HFFc6 (cell line): ENCODE measurements at regions not wholly inside any gene's neighbourhood (a gene's known extent, or its start where the extent isn't known, plus 50 kb on each side); places are given as distances from the start of the nearest gene placed in this dataset.

Experiments
- DNase-seq: peaks from one replicate; pipeline ENCODE4 v3.0.0-alpha.2; 2018
- H3K27ac Mint-ChIP-seq: 2 replicates; pipeline ENCODE4 v1.8.0; 2020; ENCODE audit warnings: mild to moderate bottlenecking, mixed read lengths
- H3K27me3 Mint-ChIP-seq: 2 replicates; pipeline ENCODE4 v1.8.0; 2021; ENCODE audit warnings: mild to moderate bottlenecking, moderate library complexity, mixed read lengths; ENCODE audit not compliant: insufficient read depth
- H3K36me3 Mint-ChIP-seq: 2 replicates; pipeline ENCODE4 v1.8.0; 2021; ENCODE audit warnings: low read depth, mixed read lengths
- H3K4me1 Mint-ChIP-seq: 2 replicates; pipeline ENCODE4 v1.8.0; 2020; ENCODE audit warnings: low read depth, mixed read lengths
- H3K4me3 Mint-ChIP-seq: 2 replicates; pipeline ENCODE4 v1.8.0; 2020; ENCODE audit warnings: mild to moderate bottlenecking, moderate library complexity, mixed read lengths
- H3K9me3 Mint-ChIP-seq: 2 replicates; pipeline ENCODE4 v1.8.0; 2020; ENCODE audit warnings: mild to moderate bottlenecking, mixed read lengths
- TF ChIP-seq, protein P1 (sequence below): fragments of 200-600 bp; sonication (generic); IDR thresholded peaks from 2 replicates; pipeline ENCODE4 v1.5.0; 2021; ENCODE audit warnings: antibody characterized with exemption, mild to moderate bottlenecking

DNA sequence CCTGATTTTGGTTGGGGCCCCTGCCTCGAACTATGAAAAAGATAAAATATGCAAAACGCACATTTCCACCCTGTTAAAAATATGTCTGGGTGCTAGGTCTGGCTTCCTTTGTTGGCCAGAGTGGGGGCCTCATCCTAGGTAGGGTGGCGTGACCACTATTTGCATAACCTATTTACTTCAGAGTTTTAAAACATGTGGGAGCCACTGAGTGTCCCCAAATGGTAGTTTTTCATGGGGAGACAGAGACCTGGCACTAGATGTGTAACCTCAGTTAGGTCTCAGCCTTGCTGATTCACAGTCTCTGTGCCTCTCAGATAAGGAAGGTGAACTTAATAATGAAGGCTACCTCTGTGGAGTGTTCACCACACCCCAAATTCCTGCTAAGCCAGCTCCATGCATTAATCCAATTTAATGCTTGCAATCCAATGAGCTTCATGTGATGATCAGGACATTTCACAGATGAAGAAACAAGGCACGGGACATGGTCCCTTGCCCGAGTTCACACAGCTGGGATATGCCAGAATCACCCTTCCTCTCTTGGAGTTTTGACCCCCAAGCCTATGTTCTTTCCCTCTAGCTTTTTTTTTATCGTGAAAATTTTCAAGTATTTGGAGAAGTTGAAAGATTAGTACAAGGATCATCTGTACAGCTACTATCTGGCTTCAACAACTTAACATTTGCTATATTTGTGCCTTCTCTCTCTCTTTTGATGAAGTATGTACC, 103.4 kb downstream of the IRF8 start:
- no peaks in the 10 kb centered on the region for H3K4me1 Mint-ChIP-seq
- H3K27ac Mint-ChIP-seq, result no peak overlapping the region
- no peak overlapping the region for H3K4me3 Mint-ChIP-seq
- TF ChIP-seq, protein P1, sequence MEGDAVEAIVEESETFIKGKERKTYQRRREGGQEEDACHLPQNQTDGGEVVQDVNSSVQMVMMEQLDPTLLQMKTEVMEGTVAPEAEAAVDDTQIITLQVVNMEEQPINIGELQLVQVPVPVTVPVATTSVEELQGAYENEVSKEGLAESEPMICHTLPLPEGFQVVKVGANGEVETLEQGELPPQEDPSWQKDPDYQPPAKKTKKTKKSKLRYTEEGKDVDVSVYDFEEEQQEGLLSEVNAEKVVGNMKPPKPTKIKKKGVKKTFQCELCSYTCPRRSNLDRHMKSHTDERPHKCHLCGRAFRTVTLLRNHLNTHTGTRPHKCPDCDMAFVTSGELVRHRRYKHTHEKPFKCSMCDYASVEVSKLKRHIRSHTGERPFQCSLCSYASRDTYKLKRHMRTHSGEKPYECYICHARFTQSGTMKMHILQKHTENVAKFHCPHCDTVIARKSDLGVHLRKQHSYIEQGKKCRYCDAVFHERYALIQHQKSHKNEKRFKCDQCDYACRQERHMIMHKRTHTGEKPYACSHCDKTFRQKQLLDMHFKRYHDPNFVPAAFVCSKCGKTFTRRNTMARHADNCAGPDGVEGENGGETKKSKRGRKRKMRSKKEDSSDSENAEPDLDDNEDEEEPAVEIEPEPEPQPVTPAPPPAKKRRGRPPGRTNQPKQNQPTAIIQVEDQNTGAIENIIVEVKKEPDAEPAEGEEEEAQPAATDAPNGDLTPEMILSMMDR, result no peak
- H3K9me3 Mint-ChIP-seq, result no peaks in the 10 kb centered on the region
- H3K27me3 Mint-ChIP-seq, result peaks cover 35% of the 10 kb centered on the region
- DNase-seq, result no peak
- no peaks in the 10 kb centered on the region for H3K36me3 Mint-ChIP-seq

DNA sequence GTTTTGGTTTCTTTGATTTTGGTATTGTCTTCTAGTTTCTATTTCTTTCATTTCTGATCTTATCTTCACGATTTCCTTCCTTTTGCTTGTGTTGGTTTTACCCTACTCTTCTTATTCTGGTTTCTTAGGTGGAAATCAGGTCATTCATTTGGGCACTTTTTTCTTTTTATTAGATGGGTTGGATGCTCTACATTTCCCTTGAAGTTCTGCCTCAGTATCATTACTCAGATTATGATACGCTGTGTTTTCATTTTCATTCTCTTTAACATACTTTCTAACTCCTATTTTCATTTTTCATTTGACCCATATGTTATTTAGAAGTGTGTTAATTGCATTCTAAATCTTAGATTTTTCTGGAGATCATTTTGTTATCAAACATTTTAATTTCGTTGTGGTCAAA, 108.6 kb downstream of the IRF8 start:
- Mint-ChIP-seq H3K36me3 (no peaks in the 10 kb centered on the region), H3K9me3 (no peaks in the 10 kb centered on the region), H3K27ac (no peak overlapping the region), H3K4me1 (no peaks in the 10 kb centered on the region), H3K4me3 (no peak overlapping the region), H3K27me3 (peaks cover 49% of the 10 kb centered on the region)
- TF ChIP-seq, protein P1, result no peak
- DNase-seq, result no peak

DNA sequence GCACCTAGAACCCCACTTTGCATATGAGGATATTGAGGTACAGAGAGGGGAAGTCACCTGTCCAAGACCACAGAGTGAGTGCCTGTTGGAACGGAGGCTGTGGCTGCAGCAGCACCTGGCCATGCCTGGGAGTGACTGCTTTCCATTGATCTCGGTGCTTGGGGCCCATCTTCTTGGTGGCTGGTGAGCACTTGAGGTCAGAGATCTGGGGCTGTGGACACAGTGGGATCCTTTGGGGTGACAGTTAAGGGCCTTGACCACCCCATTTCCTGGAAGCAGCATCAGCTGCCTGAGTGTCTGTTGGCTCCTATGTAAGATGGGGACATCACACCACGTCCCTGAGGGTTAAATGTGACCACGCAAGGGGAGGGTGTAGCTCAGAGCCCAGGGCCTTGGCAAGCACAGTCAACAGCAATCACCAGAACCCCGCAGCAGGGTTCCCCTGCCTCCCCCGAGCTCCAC, 111.7 kb downstream of the IRF8 start:
- no peaks in the 10 kb centered on the region for H3K4me1 Mint-ChIP-seq
- H3K36me3 Mint-ChIP-seq, result peaks cover 5% of the 10 kb centered on the region; the same call in 1 of the 2 replicates
- TF ChIP-seq, protein P1, result no peak
- no peak overlapping the region for H3K4me3 Mint-ChIP-seq
- H3K27me3 Mint-ChIP-seq, result peaks cover 46% of the 10 kb centered on the region
- DNase-seq, result no peak
- H3K9me3 Mint-ChIP-seq, result no peaks in the 10 kb centered on the region
- no peak overlapping the region for H3K27ac Mint-ChIP-seq

DNA sequence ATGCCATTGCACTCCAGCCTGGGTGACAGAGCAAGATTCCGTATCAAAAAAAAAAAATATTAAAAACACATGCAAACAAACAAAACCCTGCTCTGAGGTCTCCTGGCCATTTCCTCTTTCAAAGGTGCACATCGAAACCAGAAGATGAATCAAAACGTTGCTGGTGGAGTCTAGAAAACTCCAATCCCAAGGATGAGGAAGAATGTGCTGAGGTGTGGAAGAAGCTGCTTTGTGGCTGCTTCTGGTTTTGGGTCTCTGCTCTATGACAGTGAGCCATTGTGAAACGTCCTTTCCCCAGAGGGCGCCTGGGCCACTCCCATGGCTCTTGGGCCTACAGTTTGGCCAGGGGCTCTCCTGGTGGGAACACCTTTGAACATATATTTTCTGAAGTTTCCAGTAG, 112.6 kb downstream of the IRF8 start:
- Mint-ChIP-seq H3K9me3 (no peaks in the 10 kb centered on the region), H3K4me3 (no peak overlapping the region), H3K27me3 (peaks cover 44% of the 10 kb centered on the region), H3K36me3 (peaks cover 5% of the 10 kb centered on the region; the same call in 1 of the 2 replicates), H3K27ac (no peak overlapping the region), H3K4me1 (no peaks in the 10 kb centered on the region)
- DNase-seq, result no peak
- TF ChIP-seq, protein P1, result no peak

DNA sequence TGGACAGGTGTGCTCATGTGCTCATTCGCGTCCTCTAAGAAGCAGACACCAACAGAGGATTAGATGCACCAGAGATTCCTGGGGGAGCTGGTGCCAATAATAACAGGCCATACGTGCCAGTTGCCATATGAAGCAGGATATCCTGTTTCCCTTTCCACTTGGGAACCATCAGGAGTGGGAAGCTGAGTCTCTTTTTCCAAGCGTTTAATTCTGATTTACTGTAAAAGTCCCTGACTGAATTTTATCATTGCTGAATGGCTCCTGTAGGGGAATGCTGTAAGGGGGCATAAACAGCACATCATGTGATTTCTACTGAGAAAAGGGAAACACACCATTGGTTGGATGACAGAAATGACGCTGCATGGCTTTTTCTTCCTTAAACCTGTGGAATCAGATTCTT, 113.3 kb downstream of the IRF8 start:
- peaks cover 42% of the 10 kb centered on the region for H3K27me3 Mint-ChIP-seq
- TF ChIP-seq, protein P1, result no peak

More for the DNA sequence above, 113.3 kb downstream of the IRF8 start:
- Mint-ChIP-seq H3K36me3 (peaks cover 5% of the 10 kb centered on the region; the same call in 1 of the 2 replicates), H3K27ac (no peak overlapping the region), H3K4me1 (no peaks in the 10 kb centered on the region), H3K9me3 (no peaks in the 10 kb centered on the region), H3K4me3 (no peak overlapping the region)
- no peak for DNase-seq
